Amygdala (tissue), 56 donors: ENCODE measurements at regions not wholly inside any gene's neighbourhood (a gene's known extent, or its start where the extent isn't known, plus 50 kb on each side); places are given as distances from the start of the nearest gene placed in this dataset.

Source experiments
- DNase-seq, 56 donors: peaks; one replicate each; lab custom pipeline; 2025; lab: John Stamatoyannopoulos, UW

- no peak for DNase-seq
These were observed 260.9 kb downstream of the BMP4 start for GRCh38 chr14:53695692-53696214.

GRCh38 chr14:53692885-53693284 lies 263.7 kb downstream of the BMP4 start:
- no peak for DNase-seq

GRCh38 chr14:53692451-53692850 lies 264.2 kb downstream of the BMP4 start:
- no peak for DNase-seq

DNA sequence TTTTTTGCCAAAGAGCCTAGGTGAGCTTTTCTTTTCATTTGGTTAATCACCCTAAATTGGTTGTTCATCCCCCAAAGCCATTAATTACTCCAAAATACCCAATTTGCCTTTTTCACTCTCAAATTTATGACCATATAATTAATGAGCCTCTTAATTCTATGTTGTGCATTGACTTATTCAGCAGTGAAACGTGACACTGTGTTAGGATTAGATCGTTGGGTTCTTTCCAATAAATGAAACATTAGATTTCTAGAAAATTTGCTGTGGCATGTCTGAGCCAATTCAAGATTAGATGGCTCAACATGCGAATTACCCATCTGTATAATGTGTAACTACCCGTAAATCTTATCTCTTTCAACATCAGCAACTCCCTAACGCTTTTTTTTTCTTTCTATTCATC lies 273.4 kb downstream of the BMP4 start:
- no peak for DNase-seq

DNA sequence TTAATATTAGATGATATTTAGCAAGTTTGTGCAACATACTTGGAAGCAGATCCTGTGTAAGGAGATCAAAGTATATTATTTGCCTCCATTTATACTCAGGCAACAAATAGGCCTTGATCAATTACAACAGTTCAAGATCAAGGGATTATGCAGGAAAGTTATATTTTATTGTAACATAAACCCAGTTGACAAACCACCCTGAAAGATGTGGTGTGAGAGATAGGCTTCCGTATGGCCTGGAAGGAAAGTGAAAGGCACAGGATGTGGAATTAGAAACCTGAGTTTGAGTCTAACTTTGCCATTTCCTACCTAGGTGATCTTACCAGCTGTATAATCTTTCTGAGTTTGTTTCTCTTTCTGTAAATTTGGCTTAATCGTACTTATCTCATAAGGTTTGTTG lies 284.1 kb downstream of the BMP4 start:
- DNase-seq, result no peak

DNA sequence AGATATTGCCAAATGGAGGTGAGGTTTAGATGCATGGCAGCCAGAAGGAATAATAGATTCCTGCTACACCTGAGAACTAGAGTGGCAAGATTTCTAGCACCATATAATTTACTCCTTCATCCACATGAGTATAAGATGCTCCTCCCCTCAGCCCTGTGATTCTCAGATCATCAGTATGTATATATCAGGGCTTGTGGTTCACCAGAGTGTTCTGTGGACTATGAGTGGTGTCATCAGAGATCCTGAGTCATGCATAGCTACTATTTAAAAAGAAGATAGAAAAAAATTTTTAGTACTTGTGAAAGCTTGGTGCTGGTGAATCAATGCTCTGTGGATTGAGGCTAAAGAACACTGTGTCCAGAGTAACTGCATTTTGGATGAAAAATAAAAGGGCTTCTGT lies 285.9 kb downstream of the BMP4 start:
- no peak for DNase-seq

DNA sequence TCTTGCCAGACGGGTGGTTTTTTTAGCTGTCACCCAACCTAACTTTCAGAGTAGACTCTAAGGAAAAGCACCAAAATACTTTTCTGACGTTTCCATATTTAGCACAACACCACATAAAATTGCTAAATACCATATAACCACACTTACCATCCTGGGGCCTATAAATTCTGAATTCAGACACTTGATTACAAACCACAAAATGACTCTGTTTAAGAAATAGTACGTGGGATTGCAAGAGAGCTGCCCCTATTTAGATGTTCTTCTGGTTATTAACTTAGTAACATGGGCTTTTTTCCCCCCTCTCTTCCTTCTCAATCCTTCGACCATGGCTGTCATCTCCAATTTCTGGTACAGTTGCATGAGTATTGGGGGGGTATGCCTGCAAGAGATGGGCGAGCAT lies 287.7 kb downstream of the BMP4 start:
- DNase-seq, result no peak

GRCh38 chr14:53663709-53664108 lies 292.9 kb downstream of the BMP4 start:
- peak in 1 of 56 donors; percentile 1 for DNase-seq

GRCh38 chr14:53655080-53655785 lies 301.4 kb downstream of the BMP4 start:
- DNase-seq, result no peak

GRCh38 chr14:53652068-53652467 lies 304.6 kb downstream of the BMP4 start:
- no peak for DNase-seq

- DNase-seq, result no peak
These were observed 305.4 kb downstream of the BMP4 start for GRCh38 chr14:53651096-53651740.

- DNase-seq, result no peak
These were observed 309.7 kb downstream of the BMP4 start for GRCh38 chr14:53646925-53647324.

DNA sequence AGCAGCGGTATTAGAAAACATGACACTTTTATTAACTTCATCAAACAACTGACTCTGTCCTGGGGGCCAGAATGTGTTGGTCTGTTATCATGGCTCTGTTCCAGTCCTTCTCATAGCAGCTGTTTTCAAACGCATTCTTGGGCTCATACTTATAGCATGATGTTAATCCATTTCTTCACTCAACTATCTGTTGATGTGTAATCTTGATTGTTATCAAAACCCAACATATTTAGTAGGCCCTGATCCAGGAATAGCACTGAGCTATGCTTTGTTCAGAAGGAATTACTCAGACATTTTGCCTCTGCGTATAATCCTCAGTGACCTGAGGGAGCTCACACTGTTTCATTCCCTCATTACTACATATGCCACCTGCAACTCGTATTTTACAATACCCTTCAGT lies 315.9 kb downstream of the BMP4 start:
- no peak for DNase-seq

- DNase-seq, result no peak
These were observed 317.7 kb downstream of the BMP4 start for GRCh38 chr14:53638966-53639365.

GRCh38 chr14:53634793-53635192 lies 321.8 kb downstream of the BMP4 start:
- no peak for DNase-seq

GRCh38 chr14:53630336-53630735 lies 326.3 kb downstream of the BMP4 start:
- no peak for DNase-seq

DNA sequence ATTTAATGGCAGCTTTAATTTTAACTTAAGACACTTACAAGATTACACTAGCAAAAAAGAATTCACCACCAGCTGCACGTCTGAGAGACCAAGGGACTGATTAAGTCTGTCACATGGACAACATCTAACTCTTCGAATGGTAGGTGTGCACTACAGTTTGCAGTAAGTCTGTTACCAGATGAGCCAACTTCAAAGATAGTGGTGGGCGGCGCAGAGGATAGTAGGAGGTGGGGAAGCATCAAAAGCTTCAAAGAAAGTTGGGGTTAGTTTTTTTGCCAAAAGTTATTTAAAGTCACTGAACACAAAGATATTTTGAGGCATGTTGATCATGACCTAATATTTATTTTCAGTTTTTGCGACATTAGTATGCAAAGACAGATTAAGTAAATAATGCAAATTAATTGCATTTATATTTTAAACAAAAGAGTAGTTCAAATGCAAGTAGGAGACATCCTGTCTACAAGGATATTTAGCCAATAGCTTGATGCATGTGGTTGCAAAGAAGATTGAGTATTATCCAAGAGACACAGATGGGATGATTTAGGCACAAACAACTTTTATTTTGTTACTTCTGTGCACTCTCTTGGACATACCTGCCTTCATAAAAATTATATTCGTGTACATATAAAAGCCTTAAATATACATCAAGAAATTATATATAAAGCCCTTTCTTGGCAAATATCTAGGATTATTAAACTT lies 327.7 kb downstream of the BMP4 start:
- DNase-seq, result peak in 3 of 56 donors; percentile 6 to 10 (median 6)

GRCh38 chr14:53628261-53628660 lies 328.4 kb downstream of the BMP4 start:
- DNase-seq, result no peak

DNA sequence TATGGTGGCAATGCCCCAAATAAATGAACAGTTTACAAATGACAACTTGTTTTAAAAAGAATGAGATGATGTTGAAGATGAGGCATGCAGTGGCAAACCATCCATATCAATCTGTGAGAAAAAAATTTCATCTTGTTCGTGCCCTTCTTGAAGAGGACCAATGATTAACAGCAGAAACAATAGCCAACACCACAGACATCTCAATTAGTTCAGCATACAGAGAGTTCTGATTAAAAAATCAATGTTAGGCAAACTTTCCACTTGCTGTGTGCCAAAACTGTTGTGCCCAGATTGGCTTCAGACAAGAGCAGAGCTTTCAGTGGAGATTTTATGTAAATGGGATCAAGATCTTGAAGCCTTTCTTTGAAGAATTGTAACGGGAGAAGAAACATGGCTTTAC lies 329.9 kb downstream of the BMP4 start:
- no peak for DNase-seq

DNA sequence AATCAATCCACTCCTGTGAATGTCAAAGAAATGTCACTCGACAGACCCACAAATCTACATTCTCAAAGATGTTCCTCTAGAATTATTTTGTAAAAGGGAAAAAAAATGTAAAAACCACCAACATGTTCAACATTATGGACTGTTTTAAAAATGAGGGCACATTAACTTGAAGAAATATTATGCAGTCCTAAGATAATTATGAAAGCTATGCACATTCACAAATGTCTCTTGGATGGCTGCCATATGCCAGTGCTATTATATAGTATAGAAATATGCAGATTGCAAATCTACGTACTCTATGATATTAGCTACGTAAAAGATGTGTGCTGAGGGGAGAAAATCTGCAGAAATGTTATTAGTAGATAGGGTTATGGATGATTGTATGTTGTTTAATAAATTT lies 334.2 kb downstream of the BMP4 start:
- no peak for DNase-seq

GRCh38 chr14:53621921-53622320 lies 334.7 kb downstream of the BMP4 start:
- no peak for DNase-seq

- DNase-seq, result no peak
These were observed 335.2 kb downstream of the BMP4 start for GRCh38 chr14:53621433-53621832.
